OCI-LY7 (cell line): ENCODE measurements at regions not wholly inside any gene's neighbourhood (a gene's known extent, or its start where the extent isn't known, plus 50 kb on each side); places are given as distances from the start of the nearest gene placed in this dataset.

ENCODE experiments used
- BruUV-seq: library from RNA; stranded (reverse); fragments of 400-500 nt; replicated peaks from 2 replicates; lab custom pipeline; 2021; lab: Mats Ljungman, UMichigan
- CTCF ChIA-PET: fragments of 300-600 bp; sonication (Branson Sonifier 250); formaldehyde crosslinking; loops from one replicate; lab custom pipeline; 2022; ENCODE audit warnings: antibody characterized with exemption; ENCODE audit not compliant: unreplicated experiment; lab: Charles Lee
- POLR2A ChIA-PET: fragments of 300-600 bp; sonication (Branson Sonifier 250); formaldehyde crosslinking; loops from one replicate; lab custom pipeline; 2022; ENCODE audit warnings: antibody characterized with exemption; lab: Charles Lee
- DNase-seq: peaks from one replicate; pipeline ENCODE4 v3.0.0-alpha.2; 2015; ENCODE audit warnings: low spot score
- H2AFZ ChIP-seq: fragments of 200-600 bp; sonication (generic), shearing (Covaris generic); 2 replicates; pipeline ENCODE4 v1.6.1; 2014; ENCODE audit warnings: mild to moderate bottlenecking, antibody characterized with exemption, low read length, moderate library complexity
- H3K27ac ChIP-seq: fragments of 200-600 bp; sonication (generic); 2 replicates; pipeline ENCODE4 v1.5.1; 2014; ENCODE audit warnings: mixed run types, low read depth, mild to moderate bottlenecking, moderate library complexity, low read length, inconsistent platforms; ENCODE audit not compliant: poor library complexity, severe bottlenecking
- H3K36me3 ChIP-seq: fragments of 200-600 bp; sonication (generic); 2 replicates; pipeline ENCODE4 v1.6.1; 2014; ENCODE audit warnings: mild to moderate bottlenecking, antibody characterized with exemption, low read length, moderate library complexity, mixed read lengths; ENCODE audit not compliant: insufficient read depth
- H3K4me1 ChIP-seq: fragments of 200-600 bp; sonication (generic); 2 replicates; pipeline ENCODE4 v1.5.1; 2014; ENCODE audit warnings: mild to moderate bottlenecking, low read length; ENCODE audit not compliant: insufficient read depth, poor library complexity, severe bottlenecking
- H3K4me2 ChIP-seq: fragments of 200-600 bp; sonication (generic); 2 replicates; pipeline ENCODE4 v1.6.1; 2014; ENCODE audit warnings: mild to moderate bottlenecking, low read length
- H3K4me3 ChIP-seq: fragments of 200-600 bp; sonication (generic); 2 replicates; pipeline ENCODE4 v1.5.1; 2014; ENCODE audit warnings: mild to moderate bottlenecking, low read depth, low read length; ENCODE audit not compliant: poor library complexity, severe bottlenecking
- H3K79me2 ChIP-seq: fragments of 200-600 bp; sonication (generic); 2 replicates; pipeline ENCODE4 v1.6.1; 2016; ENCODE audit warnings: low read depth, mild to moderate bottlenecking, low read length, moderate library complexity, mixed read lengths; ENCODE audit not compliant: insufficient read depth
- H3K9me2 ChIP-seq: fragments of 200-600 bp; sonication (generic); 2 replicates; pipeline ENCODE4 v1.6.1; 2016; ENCODE audit warnings: mild to moderate bottlenecking, low read length, mixed read lengths; ENCODE audit not compliant: insufficient read depth
- H3K9me3 ChIP-seq: fragments of 200-600 bp; sonication (generic); 2 replicates; pipeline ENCODE4 v1.6.1; 2014; ENCODE audit warnings: mild to moderate bottlenecking, mixed run types, low read length, mixed read lengths
- H4K20me1 ChIP-seq: fragments of 200-600 bp; sonication (generic); 2 replicates; pipeline ENCODE4 v1.6.1; 2014; ENCODE audit warnings: mild to moderate bottlenecking, antibody characterized with exemption, low read length, moderate library complexity, mixed read lengths; ENCODE audit not compliant: insufficient read depth
- EZH2phosphoT487 ChIP-seq: fragments of 200-600 bp; sonication (generic); IDR thresholded peaks from 2 replicates; pipeline ENCODE4 v1.6.1; 2018; ENCODE audit warnings: low read depth, borderline replicate concordance, mild to moderate bottlenecking, mixed run types, antibody characterized with exemption, low read length, moderate library complexity, mixed read lengths
- intact Hi-C: fragments of 100-400 bp; cut with micrococcal nuclease; formaldehyde crosslinking; loops from one replicate; pipeline ENCODE4 v1.10.0; 2022; ENCODE audit not compliant: unreplicated experiment
- TF ChIP-seq, protein P1 (sequence below): fragments of 200-600 bp; sonication (generic); conservative IDR thresholded peaks from 2 replicates; pipeline ENCODE4 v1.5.1; 2014; ENCODE audit warnings: mild to moderate bottlenecking, antibody characterized with exemption, low read length, moderate library complexity, mixed read lengths

DNA sequence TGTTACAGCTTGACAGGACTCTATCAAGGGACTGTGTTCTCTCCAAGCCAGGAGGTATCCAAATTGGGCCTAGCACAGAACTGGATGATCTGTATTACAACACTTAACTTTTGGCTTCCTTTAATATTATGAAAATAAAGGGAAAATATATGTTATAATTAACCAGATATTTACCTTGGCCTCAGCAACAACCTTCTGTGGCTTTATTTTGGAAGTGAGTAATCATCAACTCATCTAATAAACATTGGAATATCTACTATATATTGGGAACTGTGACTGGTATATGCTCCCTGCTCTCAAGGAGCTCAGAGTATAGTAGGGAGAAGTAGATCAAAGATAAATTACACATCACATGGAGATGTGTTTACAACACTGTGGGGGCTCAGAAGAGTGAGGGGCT lies 352.2 kb downstream of the METTL15 start:
- H2AFZ ChIP-seq: no peak overlapping the region
- H3K4me3 ChIP-seq: no peak overlapping the region
- ChIA-PET POLR2A (interaction anchor here (0.5 kb wide), 1 partner anchor 44 kb away, joined by 3 read pairs; no protein-coding TSS in a partner anchor), CTCF (no interaction called here)
- no peaks in the 10 kb centered on the region for H3K36me3 ChIP-seq
- H3K27ac ChIP-seq: no peak overlapping the region
- H3K9me3 ChIP-seq: no peaks in the 10 kb centered on the region
- H3K4me1 ChIP-seq: no peaks in the 10 kb centered on the region
- TF ChIP-seq EZH2phosphoT487: no peak
- TF ChIP-seq, protein P1, sequence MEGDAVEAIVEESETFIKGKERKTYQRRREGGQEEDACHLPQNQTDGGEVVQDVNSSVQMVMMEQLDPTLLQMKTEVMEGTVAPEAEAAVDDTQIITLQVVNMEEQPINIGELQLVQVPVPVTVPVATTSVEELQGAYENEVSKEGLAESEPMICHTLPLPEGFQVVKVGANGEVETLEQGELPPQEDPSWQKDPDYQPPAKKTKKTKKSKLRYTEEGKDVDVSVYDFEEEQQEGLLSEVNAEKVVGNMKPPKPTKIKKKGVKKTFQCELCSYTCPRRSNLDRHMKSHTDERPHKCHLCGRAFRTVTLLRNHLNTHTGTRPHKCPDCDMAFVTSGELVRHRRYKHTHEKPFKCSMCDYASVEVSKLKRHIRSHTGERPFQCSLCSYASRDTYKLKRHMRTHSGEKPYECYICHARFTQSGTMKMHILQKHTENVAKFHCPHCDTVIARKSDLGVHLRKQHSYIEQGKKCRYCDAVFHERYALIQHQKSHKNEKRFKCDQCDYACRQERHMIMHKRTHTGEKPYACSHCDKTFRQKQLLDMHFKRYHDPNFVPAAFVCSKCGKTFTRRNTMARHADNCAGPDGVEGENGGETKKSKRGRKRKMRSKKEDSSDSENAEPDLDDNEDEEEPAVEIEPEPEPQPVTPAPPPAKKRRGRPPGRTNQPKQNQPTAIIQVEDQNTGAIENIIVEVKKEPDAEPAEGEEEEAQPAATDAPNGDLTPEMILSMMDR: no peak
- BruUV-seq: no TSS peak
- no peak for DNase-seq
- H3K79me2 ChIP-seq: no peaks in the 10 kb centered on the region
- H3K9me2 ChIP-seq: no peaks in the 10 kb centered on the region
- no peaks in the 10 kb centered on the region for H4K20me1 ChIP-seq
- H3K4me2 ChIP-seq: no peak overlapping the region
- intact Hi-C loops: no loop called here

DNA sequence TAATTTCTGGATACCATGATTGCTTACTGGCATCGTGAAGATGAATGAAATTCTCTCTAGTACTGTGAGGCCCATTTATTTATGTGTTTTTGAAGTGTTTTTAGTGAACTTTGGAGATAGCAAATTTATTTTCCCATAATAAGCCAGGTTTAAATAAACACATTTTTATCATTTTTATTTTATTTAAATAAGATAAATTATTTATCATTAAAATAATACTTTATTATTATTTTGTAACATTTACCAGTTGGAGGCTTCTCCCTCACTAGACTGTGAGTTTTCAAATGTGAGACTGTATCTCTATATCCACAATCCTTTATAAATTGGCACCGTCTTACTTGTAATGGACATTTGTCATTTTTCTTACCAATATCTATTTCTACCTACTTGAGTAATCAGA lies 351.7 kb downstream of the METTL15 start:
- Histone ChIP-seq H2AFZ (no peak overlapping the region), H3K4me3 (no peak overlapping the region), H4K20me1 (no peaks in the 10 kb centered on the region), H3K79me2 (no peaks in the 10 kb centered on the region), H3K27ac (no peak overlapping the region), H3K9me3 (no peaks in the 10 kb centered on the region), H3K4me2 (no peak overlapping the region), H3K36me3 (no peaks in the 10 kb centered on the region), H3K4me1 (no peaks in the 10 kb centered on the region), H3K9me2 (no peaks in the 10 kb centered on the region)
- CTCF ChIA-PET: no interaction called here
- no peak for DNase-seq
- no TSS peak for BruUV-seq
- intact Hi-C loops: no loop called here
- TF ChIP-seq, protein P1: no peak
- no peak for TF ChIP-seq EZH2phosphoT487
- POLR2A ChIA-PET: no interaction called here

DNA sequence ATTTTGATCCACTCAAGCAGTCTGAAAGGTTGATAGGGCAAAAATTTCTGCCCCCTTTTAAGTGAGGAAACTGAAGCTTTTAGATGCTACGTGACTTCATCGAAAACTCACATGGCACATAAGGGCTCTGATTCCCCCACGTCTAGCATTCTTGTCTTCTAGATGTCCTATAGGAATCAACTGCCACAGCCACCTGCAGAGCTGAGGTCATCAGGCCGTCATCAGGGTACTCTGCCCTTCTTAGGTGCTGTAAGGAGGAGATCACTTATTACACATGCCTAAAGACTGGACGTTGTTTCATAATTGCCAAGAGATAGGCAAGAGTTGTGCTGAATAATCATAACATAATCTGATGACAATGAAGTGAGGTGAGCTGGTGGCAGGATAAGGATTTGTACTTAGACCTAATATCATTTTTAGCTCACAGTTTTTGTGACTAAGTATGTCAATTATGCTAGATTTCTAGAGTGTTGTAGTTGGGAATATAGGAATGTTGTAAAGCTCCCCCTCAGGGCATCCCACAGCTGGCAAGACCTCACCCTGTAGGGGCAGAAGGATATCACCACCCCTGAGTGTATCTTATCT lies 349.4 kb downstream of the METTL15 start:
- no peak overlapping the region for H3K27ac ChIP-seq
- no peaks in the 10 kb centered on the region for H3K4me1 ChIP-seq
- no peaks in the 10 kb centered on the region for H3K36me3 ChIP-seq
- no peak for TF ChIP-seq EZH2phosphoT487
- TF ChIP-seq, protein P1: no peak
- POLR2A ChIA-PET: interaction anchor here (0.6 to 1.1 kb wide), 5 partner anchors 8 to 1008 kb away, joined by 3 to 4 read pairs (median 3); no protein-coding TSS in a partner anchor
- no peaks in the 10 kb centered on the region for H3K9me2 ChIP-seq
- BruUV-seq: no TSS peak
- no peaks in the 10 kb centered on the region for H4K20me1 ChIP-seq
- H2AFZ ChIP-seq: no peak overlapping the region
- intact Hi-C loops: no loop called here
- no peaks in the 10 kb centered on the region for H3K79me2 ChIP-seq
- H3K9me3 ChIP-seq: no peaks in the 10 kb centered on the region
- no peak for DNase-seq
- H3K4me3 ChIP-seq: no peak overlapping the region
- CTCF ChIA-PET: no interaction called here
- no peak overlapping the region for H3K4me2 ChIP-seq
